D721Med (cell line): ENCODE measurements at regions not wholly inside any gene's neighbourhood (a gene's known extent, or its start where the extent isn't known, plus 50 kb on each side); places are given as distances from the start of the nearest gene placed in this dataset.

Source experiments
- DNase-seq: peaks from one replicate; pipeline ENCODE4 v3.0.0; 2011; ENCODE audit warnings: low spot score; ENCODE audit not compliant: insufficient read length
- FAIRE-seq: peaks from 2 replicates; lab custom pipeline; 2011; peaks lifted over from hg19 to GRCh38; lab: Jason Lieb, UNC
- TF ChIP-seq, protein P1 (sequence below): IDR thresholded peaks from 2 replicates; pipeline ENCODE4 v1.5.1; 2012; ENCODE audit warnings: mild to moderate bottlenecking, control low read depth; ENCODE audit not compliant: insufficient read depth; ENCODE audit errors: missing control alignments

GRCh38 chr19:28424077-28424476 is 788.9 kb downstream of the UQCRFS1 start:
- no peak for FAIRE-seq
- TF ChIP-seq, protein P1, sequence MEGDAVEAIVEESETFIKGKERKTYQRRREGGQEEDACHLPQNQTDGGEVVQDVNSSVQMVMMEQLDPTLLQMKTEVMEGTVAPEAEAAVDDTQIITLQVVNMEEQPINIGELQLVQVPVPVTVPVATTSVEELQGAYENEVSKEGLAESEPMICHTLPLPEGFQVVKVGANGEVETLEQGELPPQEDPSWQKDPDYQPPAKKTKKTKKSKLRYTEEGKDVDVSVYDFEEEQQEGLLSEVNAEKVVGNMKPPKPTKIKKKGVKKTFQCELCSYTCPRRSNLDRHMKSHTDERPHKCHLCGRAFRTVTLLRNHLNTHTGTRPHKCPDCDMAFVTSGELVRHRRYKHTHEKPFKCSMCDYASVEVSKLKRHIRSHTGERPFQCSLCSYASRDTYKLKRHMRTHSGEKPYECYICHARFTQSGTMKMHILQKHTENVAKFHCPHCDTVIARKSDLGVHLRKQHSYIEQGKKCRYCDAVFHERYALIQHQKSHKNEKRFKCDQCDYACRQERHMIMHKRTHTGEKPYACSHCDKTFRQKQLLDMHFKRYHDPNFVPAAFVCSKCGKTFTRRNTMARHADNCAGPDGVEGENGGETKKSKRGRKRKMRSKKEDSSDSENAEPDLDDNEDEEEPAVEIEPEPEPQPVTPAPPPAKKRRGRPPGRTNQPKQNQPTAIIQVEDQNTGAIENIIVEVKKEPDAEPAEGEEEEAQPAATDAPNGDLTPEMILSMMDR, result no peak
- DNase-seq, result no peak

DNA sequence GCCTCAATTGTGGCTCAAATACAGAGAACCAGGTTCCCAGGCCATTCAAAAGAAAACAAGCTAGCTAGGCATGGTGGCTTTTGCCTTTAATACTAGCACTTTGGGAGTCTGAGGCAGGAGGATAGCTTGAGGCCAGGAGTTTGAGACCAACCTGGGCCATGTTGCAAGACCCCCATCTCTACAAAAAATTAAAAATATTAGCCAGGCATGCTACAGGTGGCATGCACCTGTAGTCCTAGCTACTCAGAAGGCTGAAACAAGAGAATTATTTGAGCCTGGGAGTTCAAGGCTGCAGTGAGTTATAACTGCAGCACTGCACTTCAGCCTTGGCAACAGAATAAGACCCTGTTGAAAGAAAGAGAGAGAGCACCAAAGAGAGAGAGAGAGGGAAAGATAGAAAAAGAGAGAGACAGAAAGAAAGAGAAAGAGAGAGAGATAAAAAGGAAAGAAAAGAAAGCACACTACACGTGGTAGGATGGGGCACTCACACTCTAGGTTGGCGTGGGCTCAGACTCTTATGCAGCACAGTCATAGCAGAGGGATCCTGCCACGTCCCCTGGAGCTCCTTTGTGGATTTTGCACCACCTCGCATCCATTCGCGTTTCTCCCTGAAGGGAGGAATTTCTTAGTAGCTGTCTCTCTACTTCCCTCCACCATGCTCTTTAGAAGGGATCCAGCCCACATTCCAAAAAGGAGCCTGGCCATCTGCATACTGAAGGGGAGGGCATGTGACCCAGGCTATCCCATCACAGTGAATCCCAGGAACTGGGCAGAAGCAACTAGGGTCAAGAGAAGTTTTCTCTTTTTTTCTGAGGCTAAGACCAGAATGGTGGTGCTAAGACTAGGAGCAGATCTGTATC is 789.9 kb downstream of the UQCRFS1 start:
- no peak for FAIRE-seq
- TF ChIP-seq, protein P1, result no peak
- DNase-seq, result no peak

DNA sequence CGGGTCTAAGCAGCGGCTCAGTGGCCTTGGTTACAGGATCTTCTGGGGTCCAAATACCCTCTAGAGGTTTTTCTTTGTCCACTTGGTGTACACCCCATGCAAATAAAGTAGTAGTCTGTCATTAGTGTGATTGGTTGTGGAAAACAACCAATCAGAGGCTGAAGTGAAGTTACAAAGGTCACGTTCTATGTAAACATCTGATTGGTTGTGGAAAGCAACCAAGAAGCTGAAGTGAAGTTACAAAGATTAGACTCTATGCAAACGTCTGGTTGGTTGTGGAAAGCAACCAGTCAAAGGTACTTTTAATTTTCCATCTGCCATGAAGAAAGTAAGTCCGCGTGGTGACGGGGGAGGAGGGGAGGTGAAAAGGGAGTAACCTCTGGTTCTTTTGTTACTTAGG is 790.9 kb downstream of the UQCRFS1 start:
- DNase-seq, result no peak
- TF ChIP-seq, protein P1, result no peak
- FAIRE-seq, result no peak

DNA sequence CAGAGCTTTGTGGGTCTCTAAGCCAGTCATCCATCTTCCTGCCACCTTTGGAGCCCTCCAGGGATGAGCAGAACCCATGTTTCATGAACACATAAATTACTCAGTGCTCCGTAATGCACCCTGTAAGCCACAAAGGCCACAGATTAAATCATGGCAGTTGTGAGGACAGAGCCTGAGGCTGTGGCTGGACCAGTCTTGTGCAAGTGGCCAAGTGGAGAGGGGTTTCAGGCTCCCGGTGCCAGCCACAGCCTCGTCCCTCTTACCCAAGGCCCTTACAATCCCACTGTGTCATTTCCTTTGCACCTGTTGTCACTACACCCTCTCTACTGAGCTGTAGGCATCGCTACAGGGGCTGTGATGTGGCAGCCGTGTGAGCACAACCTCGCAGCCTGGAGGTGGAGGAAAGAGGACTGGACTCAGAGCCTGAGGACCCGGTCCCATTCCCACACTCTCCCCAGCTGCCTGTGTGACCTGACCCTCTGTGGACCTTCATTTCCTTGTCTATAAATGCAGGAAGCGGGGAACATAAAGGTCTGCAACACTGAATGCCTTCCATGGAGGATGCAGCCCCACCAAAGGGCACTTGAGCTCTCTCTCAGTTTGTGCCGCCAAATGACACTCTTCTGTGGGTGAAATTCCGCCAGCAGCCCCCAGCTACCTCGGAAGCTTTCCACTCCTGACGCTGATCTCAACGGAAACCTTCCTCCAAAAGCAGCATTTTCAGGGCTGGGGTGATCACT is 792.0 kb downstream of the UQCRFS1 start:
- FAIRE-seq (no peak), DNase-seq (no peak)
- TF ChIP-seq, protein P1, result no peak

- FAIRE-seq (no peak), DNase-seq (no peak)
- TF ChIP-seq, protein P1, result no peak
Measured at GRCh38 chr19:28419312-28419711, 793.6 kb downstream of the UQCRFS1 start.

- TF ChIP-seq, protein P1, result no peak
- no peak for DNase-seq
- FAIRE-seq, result no peak
Measured at GRCh38 chr19:28417361-28417760, 795.6 kb downstream of the UQCRFS1 start.
